ENCODE measurements at regions not wholly inside any gene's neighbourhood (a gene's known extent, or its start where the extent isn't known, plus 50 kb on each side); places are given as distances from the start of the nearest gene placed in this dataset.

DNA sequence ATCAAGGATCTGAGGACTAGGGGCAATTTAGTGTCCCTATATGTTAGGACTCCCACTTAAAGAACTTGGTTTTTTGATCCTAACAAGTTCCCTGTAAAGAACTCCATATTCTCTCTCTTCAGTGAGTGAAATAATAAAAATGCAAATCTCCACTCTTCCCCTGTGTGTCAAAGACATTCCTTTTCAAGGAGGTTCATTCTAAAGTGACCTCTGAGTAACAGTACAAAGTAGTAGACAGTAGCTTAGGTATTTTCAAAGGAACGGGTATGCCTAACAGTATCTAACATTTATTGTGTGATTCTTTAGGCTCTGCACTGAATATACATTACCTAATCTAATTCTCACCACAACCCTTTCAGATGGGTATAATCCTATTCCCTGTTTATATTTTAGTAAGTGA lies 58.4 kb upstream of the SCOC start:
- TF ChIP-seq, protein P1, sequence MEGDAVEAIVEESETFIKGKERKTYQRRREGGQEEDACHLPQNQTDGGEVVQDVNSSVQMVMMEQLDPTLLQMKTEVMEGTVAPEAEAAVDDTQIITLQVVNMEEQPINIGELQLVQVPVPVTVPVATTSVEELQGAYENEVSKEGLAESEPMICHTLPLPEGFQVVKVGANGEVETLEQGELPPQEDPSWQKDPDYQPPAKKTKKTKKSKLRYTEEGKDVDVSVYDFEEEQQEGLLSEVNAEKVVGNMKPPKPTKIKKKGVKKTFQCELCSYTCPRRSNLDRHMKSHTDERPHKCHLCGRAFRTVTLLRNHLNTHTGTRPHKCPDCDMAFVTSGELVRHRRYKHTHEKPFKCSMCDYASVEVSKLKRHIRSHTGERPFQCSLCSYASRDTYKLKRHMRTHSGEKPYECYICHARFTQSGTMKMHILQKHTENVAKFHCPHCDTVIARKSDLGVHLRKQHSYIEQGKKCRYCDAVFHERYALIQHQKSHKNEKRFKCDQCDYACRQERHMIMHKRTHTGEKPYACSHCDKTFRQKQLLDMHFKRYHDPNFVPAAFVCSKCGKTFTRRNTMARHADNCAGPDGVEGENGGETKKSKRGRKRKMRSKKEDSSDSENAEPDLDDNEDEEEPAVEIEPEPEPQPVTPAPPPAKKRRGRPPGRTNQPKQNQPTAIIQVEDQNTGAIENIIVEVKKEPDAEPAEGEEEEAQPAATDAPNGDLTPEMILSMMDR (IDR thresholded peaks at IDR 0.05) = no peak
- no peak for TF ChIP-seq POLR2A (IDR thresholded peaks at IDR 0.05)

All from right lobe of liver (tissue), 4 donors.